CMK (cell line): ENCODE measurements at regions not wholly inside any gene's neighbourhood (a gene's known extent, or its start where the extent isn't known, plus 50 kb on each side); places are given as distances from the start of the nearest gene placed in this dataset.
"Not testable (repeated sequence)": the region's sequence is repeated elsewhere in the genome, so short reads cannot be mapped to it uniquely, and the experiment has no call there.

Source experiments
- DNase-seq: peaks from one replicate; pipeline ENCODE4 v3.0.0-alpha.2; 2010; ENCODE audit warnings: low read depth

DNA sequence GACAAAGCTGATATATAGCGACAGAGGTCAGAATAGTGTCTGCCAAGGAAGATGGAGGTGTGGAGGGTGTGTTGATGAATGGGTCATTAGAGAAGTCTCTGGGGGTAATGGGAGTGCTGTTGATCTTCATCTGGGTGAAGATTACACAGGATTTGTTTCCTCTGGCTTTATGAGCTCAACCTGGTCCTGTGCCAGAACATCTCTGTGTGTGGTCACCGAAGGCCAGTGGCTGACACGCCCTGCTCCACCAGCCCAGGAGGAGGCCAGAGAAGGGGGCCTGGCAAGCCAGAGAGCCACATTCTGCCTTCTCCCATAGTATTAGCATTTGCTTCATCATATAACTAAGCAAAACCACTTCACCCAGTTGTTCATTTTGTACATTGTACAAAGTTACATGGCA, 121.1 kb downstream of the ZNF621 start:
- no peak for DNase-seq

DNA sequence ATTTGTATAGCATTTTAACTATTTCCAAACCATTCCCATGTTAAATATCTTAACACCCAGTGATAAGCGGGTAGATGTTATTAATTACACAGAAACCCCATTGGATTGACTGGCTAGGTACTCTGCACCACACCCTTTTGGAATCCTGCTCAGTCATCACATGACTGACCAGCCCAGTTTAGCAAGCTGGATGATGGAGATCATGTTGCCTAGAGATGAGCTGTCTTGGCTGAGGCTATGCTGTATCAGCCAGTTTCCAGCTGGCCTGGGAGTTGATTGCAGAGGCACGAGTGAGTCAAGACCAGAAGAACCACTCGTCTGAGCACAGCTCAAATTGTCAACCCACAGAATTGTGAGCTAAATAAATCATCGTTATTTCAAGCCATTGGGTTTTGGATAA, 124.6 kb downstream of the ZNF621 start:
- DNase-seq, result no peak

- DNase-seq, result no peak
These were observed 127.3 kb downstream of the ZNF621 start for GRCh38 chr3:40652072-40652471.

DNA sequence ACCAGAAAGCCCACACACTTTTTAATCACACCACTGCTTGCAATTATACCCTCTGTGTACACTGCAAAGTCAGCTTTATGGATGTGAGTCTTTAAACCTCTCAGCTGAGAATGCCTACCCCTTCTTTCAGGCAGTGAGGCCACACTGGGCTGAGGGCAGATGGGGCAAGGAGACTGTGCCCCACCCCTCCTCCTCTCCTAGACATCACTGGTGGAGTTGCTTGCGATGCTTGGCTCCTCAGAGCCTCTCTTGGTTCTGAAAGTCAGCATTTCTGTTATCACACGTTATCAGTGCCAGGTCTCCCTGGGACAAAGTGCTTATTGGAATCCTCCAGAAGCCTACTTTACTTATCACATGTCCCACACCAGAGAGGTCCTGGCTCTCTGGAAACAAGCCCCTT, 128.2 kb downstream of the ZNF621 start:
- DNase-seq, result no peak

GRCh38 chr3:40653878-40654277, 129.1 kb downstream of the ZNF621 start:
- no peak for DNase-seq

DNA sequence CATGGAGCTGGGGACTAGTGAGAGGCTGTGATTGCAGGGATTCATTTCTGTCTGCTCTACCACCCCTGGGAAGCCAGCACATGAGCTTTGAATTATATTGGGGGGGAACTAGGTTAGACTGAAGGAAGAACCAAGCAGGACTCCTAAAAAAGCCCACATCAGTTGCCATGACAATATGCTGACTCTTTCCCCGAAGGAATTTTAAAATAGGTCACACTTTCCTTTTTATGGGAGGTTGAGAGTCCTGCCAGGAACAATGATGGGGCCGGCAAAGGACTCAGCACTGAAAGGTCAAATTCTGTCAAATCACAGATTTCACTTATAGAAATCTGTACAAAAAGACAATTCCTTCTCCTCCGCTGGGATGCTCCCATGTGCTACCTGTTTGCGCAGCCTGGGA, 130.8 kb downstream of the ZNF621 start:
- DNase-seq, result no peak

DNA sequence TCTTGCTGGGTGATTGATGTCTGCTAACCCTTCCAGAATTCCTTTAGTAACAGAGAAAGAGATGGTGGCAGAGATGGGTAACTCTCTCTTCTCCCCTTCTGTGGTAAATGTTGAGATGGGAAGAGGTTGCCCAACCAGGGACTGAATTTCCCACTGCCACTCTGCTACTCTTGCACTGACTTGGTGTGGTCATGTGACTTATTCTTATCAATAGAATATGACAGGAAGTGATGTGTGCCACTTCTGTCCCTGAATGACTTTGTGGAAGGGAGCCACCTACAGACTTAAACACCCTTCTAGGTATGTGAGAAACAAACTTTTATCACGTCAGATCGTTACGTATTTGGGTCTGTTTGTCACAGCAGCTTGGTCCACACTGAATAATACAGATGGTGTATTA, 132.9 kb downstream of the ZNF621 start:
- no peak for DNase-seq

DNA sequence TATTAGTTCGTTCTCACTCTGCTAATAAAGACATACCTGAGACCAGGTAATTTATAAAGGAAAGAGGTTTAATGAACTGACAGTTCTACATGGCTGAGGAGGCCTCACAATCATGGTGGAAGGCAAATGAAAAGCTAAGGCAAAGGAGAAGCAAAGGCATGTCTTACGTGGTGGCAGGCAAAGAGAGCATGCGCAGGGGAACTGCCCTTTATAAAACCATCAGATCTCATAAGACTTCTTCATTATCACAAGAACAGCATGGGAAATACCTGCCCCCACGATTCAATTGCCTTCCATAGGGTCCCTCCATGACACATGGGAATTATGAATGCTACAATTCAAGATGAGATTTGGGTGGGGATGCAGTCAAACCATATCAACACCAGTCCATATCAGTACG, 133.5 kb downstream of the ZNF621 start:
- DNase-seq, result no peak

DNA sequence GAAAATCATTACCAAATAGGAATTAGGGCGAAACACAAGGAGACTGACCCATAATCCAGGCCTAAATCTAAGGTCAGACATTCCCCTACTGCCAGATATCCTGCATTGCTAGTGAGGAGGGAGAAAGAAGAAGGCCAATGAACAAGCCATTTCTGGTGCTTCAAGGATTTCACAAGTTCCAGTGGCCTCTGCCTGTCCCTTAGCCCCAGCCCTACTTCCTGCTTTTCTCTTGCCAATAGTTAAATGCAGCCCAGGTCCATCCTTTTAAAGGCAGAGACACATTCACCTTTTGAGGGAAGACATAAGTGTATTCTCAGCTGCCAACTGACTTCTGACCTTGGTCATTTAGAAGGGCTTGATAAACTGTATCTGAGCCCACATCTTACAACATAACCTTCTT, 135.8 kb downstream of the ZNF621 start:
- no peak for DNase-seq

DNA sequence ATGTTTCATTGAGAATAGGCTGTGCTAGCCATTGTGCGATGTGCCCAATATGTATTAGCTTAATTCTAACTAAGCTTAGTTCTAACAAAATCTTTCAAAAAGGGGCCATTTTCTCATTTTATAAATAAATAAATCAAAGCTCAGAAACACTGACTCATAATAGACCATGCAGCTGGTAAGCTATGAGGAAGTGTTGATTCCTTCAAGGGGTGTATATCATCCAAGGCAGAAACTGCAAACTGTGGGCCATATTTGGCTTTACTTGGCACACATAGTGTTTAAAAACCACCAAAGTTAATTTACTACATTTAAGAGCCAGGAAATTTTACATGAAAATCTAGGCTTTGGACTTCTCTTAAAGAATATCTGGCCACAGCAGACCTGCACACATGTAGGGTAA, 136.5 kb downstream of the ZNF621 start:
- DNase-seq, result no peak

DNA sequence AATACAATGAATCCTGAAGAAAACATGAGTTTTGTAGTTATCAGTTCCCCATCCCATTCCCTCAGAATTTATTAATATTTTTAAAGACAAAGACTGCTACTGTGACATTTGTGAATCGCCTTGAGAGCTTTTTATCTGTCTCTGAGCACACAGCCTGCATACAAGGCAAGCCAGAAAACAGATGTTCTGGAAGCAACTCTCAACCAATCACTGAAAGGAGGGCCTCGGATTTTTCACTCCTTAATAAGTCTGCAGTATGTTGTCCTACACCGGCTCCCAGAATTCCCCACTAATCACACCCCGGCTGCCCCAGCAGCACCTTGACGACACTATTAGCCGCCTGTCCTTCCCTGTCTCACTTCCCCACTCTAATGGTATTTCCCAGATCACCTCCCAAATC, 138.5 kb downstream of the ZNF621 start:
- no peak for DNase-seq

- DNase-seq, result no peak
These were observed 144.4 kb downstream of the ZNF621 start for GRCh38 chr3:40669176-40669575.

DNA sequence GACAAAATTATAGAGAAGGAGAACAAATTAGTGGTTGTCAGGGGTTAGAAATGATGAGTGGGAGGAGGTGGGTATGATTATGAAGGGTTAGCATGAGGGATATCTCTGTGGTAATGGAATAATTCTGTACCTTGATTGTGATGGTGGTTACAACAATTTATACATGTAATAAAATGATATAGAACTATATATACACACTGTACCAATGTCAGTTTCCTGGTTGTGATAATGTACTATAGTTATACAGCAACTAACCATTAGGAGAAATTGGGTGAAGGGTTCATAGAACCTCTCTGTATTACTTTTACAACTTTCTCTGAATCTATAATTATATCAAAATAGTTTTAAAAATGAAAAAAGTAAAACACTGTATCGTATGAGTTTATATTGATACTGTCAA, 148.1 kb downstream of the ZNF621 start:
- no peak for DNase-seq

- no peak for DNase-seq
These were observed 152.6 kb downstream of the ZNF621 start for GRCh38 chr3:40677321-40677720.

- no peak for DNase-seq
These were observed 153.0 kb downstream of the ZNF621 start for GRCh38 chr3:40677749-40678148.

GRCh38 chr3:40679290-40679689, 154.5 kb downstream of the ZNF621 start:
- DNase-seq, result peak; percentile 8

DNA sequence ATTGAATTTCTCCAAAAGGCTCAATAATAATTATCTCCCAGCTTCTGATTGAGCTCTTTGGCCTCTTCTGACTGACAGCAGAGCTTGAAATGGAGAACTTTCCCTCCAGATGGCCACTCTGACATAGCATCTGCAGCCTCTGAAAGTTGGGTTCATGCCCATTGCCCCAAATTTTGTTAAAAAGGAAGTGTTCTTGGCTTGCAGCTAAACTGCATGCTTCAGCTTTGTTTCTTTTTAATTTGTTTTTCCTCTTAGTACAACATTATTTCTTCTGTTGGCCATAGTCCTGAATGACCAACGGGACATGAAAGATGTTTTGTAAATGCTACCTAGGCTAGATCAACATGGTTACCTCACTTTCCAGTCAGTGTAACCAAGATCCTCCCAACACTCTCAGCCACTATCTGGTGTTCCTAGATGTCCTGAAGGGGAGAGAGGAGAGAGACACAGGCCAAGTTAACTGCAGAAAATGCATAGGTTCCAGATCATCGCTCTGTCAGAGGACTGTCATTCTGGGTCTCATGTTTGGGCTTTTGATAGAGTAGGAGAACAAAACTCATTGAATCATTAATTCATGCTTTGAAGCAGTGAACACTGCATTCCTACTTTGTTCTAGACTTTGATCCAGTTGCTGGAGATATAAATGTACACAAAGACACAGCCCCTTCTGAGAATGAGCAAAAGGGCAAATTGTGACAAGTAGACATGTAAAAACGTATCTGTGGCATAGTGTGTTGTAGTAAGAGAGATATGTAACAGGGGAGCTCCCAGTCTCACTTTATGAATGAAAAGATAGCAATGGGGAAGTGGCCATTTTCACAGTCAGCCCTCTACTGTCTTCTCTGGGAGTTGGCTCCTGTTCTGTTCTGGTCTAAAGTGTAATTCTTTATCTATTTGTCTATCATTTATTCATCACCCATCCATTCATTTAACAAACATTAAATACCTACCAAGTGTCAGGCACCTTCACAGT, 156.2 kb downstream of the ZNF621 start:
- DNase-seq, result no peak

DNA sequence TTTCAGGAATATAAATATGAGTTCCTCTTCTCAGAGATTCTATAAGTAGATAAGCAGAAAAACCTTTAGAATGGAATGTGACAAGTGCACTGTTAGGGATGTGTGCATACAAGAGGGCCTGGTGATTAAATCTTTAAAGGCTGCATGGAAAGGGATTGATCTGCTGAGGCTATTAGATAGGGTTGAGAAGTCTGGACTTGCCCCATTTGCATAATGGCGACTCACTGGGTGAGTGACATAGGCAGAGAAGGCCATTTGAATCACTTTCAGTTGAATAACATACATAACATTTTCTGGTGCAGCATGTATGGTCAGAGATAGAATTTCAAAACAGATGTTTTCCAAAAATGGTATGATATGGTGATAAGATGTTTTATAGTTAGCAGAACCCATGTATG, 156.9 kb downstream of the ZNF621 start:
- no peak for DNase-seq

- DNase-seq, result no peak
These were observed 165.1 kb downstream of the ZNF621 start for GRCh38 chr3:40689837-40690236.

GRCh38 chr3:40690749-40691451, 166.1 kb downstream of the ZNF621 start:
- DNase-seq, result no peak

GRCh38 chr3:40691452-40691861, 166.7 kb downstream of the ZNF621 start:
- DNase-seq, result no peak

- DNase-seq, result no peak
These were observed 171.1 kb downstream of the ZNF621 start for GRCh38 chr3:40695848-40696247.

- not testable (repeated sequence) for DNase-seq
These were observed 173.9 kb downstream of the ZNF621 start for GRCh38 chr3:40698611-40699010.
